CD14-positive monocyte (primary cell): ENCODE measurements at regions not wholly inside any gene's neighbourhood (a gene's known extent, or its start where the extent isn't known, plus 50 kb on each side); places are given as distances from the start of the nearest gene placed in this dataset.

Experiments used
- DNase-seq, 3 donors: peaks; one replicate each; pipeline ENCODE4 v3.0.0-alpha.2; 2011 to 2022
- H2AFZ ChIP-seq: 2 replicates; pipeline ENCODE4 v1.6.0; 2012; ENCODE audit warnings: mild to moderate bottlenecking, low read depth, low read length, inconsistent platforms; ENCODE audit not compliant: insufficient read depth, poor library complexity, severe bottlenecking
- H3K27ac ChIP-seq, 2 donors: 1 replicate in 1 of 2; 2 replicates in 1 of 2; pipeline ENCODE4 v1.5.1; 2012 to 2013; ENCODE audit warnings: low read length in 2 of 2, control low read depth in 1 of 2, inconsistent platforms in 1 of 2, low read depth in 1 of 2, mild to moderate bottlenecking in 1 of 2
- H3K27me3 ChIP-seq, 2 donors: one replicate each; pipeline versions ENCODE4 v1.6.0 to v1.6.1; 2011 to 2013; ENCODE audit warnings: low read length in 2 of 2; ENCODE audit not compliant: control insufficient read depth in 2 of 2, insufficient read depth in 2 of 2
- H3K36me3 ChIP-seq, 2 donors: replicated peaks in 1 of 2; 1 replicate in 1 of 2; 2 replicates in 1 of 2; pipeline versions ENCODE4 v1.5.1 to v1.6.1; 2012 to 2013; ENCODE audit warnings: low read length in 2 of 2, control low read depth in 1 of 2, inconsistent platforms in 1 of 2, mild to moderate bottlenecking in 1 of 2; ENCODE audit not compliant: insufficient read depth in 2 of 2, control insufficient read depth in 1 of 2
- H3K4me1 ChIP-seq, 2 donors: 1 replicate in 1 of 2; 2 replicates in 1 of 2; pipeline versions ENCODE4 v1.5.1 to v1.6.1; 2012 to 2013; ENCODE audit warnings: low read length in 2 of 2, control low read depth in 1 of 2, inconsistent platforms in 1 of 2, mild to moderate bottlenecking in 1 of 2, moderate library complexity in 1 of 2; ENCODE audit not compliant: insufficient read depth in 2 of 2, control insufficient read depth in 1 of 2
- H3K4me2 ChIP-seq: replicated peaks from 2 replicates; pipeline ENCODE3; 2012; ENCODE audit warnings: low read length, moderate library complexity, mild to moderate bottlenecking; ENCODE audit not compliant: poor library complexity, severe bottlenecking; ENCODE audit errors: extremely low read depth
- H3K4me3 ChIP-seq, 3 experiments: fragments of 200-600 bp in 1 of 3; sonication (generic) in 1 of 3; replicated peaks in 1 of 3; 1 replicate in 2 of 3; 2 replicates in 1 of 3; pipeline ENCODE4 v1.5.1; 2011 to 2013; ENCODE audit warnings: low read length in 3 of 3, mild to moderate bottlenecking in 3 of 3, control low read depth in 2 of 3, low read depth in 2 of 3, inconsistent platforms in 1 of 3, moderate library complexity in 1 of 3
- H3K79me2 ChIP-seq: 2 replicates; pipeline ENCODE4 v1.6.0; 2012; ENCODE audit warnings: mild to moderate bottlenecking, control low read depth, inconsistent platforms, low read length, moderate library complexity; ENCODE audit not compliant: insufficient read depth
- H3K9ac ChIP-seq: 2 replicates; pipeline ENCODE4 v1.6.0; 2017; ENCODE audit warnings: low read length, mild to moderate bottlenecking; ENCODE audit not compliant: insufficient read depth, poor library complexity, severe bottlenecking
- H3K9me3 ChIP-seq, 2 donors: replicated peaks in 1 of 2; 1 replicate in 1 of 2; 2 replicates in 1 of 2; pipeline versions ENCODE4 v1.5.1 to v1.6.1; 2012 to 2013; ENCODE audit warnings: low read length in 2 of 2, control low read depth in 1 of 2; ENCODE audit not compliant: control insufficient read depth in 1 of 2, insufficient read depth in 1 of 2
- H4K20me1 ChIP-seq: 2 replicates; pipeline ENCODE4 v1.6.0; 2012; ENCODE audit warnings: mild to moderate bottlenecking, low read length, control low read depth, moderate library complexity; ENCODE audit not compliant: insufficient read depth
- H3K27ac Mint-ChIP-seq, 7 donors: one replicate each; pipeline ENCODE4 v1.8.0; 2020; ENCODE audit warnings: mild to moderate bottlenecking in 7 of 7, mixed read lengths in 7 of 7, moderate library complexity in 6 of 7, inconsistent platforms in 2 of 7
- H3K27me3 Mint-ChIP-seq, 3 donors: one replicate each; pipeline ENCODE4 v1.8.0; 2021 to 2022; ENCODE audit warnings: low read depth in 3 of 3, mild to moderate bottlenecking in 3 of 3, mixed read lengths in 3 of 3, moderate library complexity in 3 of 3, inconsistent platforms in 1 of 3
- H3K36me3 Mint-ChIP-seq, 2 donors: one replicate each; pipeline ENCODE4 v1.8.0; 2020; ENCODE audit warnings: mixed read lengths in 2 of 2, inconsistent platforms in 1 of 2, mild to moderate bottlenecking in 1 of 2
- H3K4me1 Mint-ChIP-seq: one replicate; pipeline ENCODE4 v1.8.0; 2020; ENCODE audit warnings: mild to moderate bottlenecking, mixed read lengths
- H3K4me3 Mint-ChIP-seq, 2 donors: one replicate each; pipeline ENCODE4 v1.8.0; 2020; ENCODE audit warnings: mild to moderate bottlenecking in 2 of 2, mixed read lengths in 2 of 2, moderate library complexity in 1 of 2
- H3K9me3 Mint-ChIP-seq, 7 donors: one replicate each; pipeline ENCODE4 v1.8.0; 2020 to 2022; ENCODE audit warnings: mixed read lengths in 7 of 7, mild to moderate bottlenecking in 6 of 7, moderate library complexity in 6 of 7, inconsistent platforms in 2 of 7
- WGBS: methylation state at CpG from one replicate; pipeline ENCODE4 v1.1.5; 2013; ENCODE audit warnings: missing lambda C conversion rate; ENCODE audit not compliant: insufficient coverage; 5-methylcytosine and 5-hydroxymethylcytosine counted together
- intact Hi-C, 2 donors: fragments of 100-400 bp; cut with micrococcal nuclease; formaldehyde crosslinking; loops; one replicate each; pipeline versions ENCODE4 v1.15.0 to v1.15.1; 2023
- TF ChIP-seq, protein P1 (sequence below): fragments of 200-600 bp; IDR thresholded peaks from one replicate; pipeline ENCODE4 v1.8.0; 2022; ENCODE audit warnings: antibody characterized with exemption, mild to moderate bottlenecking

DNA sequence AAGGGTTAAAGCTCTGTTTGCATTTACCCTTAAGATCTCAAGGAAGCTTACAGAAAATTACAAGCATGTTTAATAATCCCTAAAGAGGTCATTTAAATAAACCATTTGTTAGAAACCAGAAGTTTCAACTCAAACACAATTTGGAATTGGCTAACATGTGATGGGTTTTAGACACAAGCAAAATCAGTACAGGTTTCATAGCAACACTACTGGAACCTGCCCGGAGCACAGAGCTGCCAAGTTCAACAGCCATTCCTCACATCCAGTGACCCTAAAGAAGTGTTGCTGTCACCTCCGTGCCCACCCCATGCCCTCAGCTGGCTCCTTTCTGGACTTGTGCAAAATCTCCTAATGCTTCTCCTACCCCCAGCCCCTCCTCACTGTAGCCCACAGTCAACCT lies 338.8 kb upstream of the AUTS2 start:
- TF ChIP-seq, protein P1, sequence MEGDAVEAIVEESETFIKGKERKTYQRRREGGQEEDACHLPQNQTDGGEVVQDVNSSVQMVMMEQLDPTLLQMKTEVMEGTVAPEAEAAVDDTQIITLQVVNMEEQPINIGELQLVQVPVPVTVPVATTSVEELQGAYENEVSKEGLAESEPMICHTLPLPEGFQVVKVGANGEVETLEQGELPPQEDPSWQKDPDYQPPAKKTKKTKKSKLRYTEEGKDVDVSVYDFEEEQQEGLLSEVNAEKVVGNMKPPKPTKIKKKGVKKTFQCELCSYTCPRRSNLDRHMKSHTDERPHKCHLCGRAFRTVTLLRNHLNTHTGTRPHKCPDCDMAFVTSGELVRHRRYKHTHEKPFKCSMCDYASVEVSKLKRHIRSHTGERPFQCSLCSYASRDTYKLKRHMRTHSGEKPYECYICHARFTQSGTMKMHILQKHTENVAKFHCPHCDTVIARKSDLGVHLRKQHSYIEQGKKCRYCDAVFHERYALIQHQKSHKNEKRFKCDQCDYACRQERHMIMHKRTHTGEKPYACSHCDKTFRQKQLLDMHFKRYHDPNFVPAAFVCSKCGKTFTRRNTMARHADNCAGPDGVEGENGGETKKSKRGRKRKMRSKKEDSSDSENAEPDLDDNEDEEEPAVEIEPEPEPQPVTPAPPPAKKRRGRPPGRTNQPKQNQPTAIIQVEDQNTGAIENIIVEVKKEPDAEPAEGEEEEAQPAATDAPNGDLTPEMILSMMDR = no peak
- no peaks in the 10 kb centered on the region for H3K36me3 ChIP-seq
- no peaks in the 10 kb centered on the region for H3K9me3 ChIP-seq
- peaks cover 6 to 14% (median 9%) of the 10 kb centered on the region in 7 donors for H3K9me3 Mint-ChIP-seq
- WGBS = 93% methylated on average over 2 of the region's 2 CpGs
- H3K27ac ChIP-seq = no peak overlapping the region
- H4K20me1 ChIP-seq = no peaks in the 10 kb centered on the region
- peaks cover 20% of the 10 kb centered on the region for H3K4me1 Mint-ChIP-seq
- H3K4me3 ChIP-seq = no peak overlapping the region
- intact Hi-C loops = no loop called here
- no peak overlapping the region for H3K4me3 Mint-ChIP-seq
- no peaks in the 10 kb centered on the region for H3K79me2 ChIP-seq
- peaks cover 1 to 4% (median 3%) of the 10 kb centered on the region in 3 donors for H3K27me3 Mint-ChIP-seq
- no peak overlapping the region for H2AFZ ChIP-seq
- H3K27me3 ChIP-seq = no peaks in the 10 kb centered on the region
- no peak for DNase-seq
- no peak overlapping the region for H3K4me2 ChIP-seq
- peak overlapping the region in 1 of 7 donors; percentile 0 for H3K27ac Mint-ChIP-seq
- peaks cover 16 to 32% of the 10 kb centered on the region in 2 donors for H3K4me1 ChIP-seq
- H3K36me3 Mint-ChIP-seq = no peaks in the 10 kb centered on the region
- H3K9ac ChIP-seq = no peak overlapping the region

DNA sequence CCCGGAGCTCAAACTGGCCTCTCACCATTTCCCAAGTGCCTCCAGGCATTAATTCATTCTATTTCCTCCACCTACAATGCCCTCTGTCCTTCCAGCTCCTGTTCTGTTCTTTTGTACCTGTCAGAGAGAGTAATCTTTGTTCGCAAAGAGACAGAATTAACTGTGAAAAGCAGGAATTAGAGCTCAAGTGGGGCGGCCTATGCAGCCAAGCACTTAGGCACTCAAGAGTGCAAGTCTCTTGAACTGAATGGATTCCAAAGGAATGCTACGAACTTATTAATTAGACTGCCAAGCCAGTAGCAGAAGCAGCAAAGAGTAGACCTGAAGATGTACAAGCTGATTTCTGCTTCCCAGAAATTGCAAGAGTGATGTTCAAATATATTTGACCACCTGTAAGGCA lies 338.3 kb upstream of the AUTS2 start:
- no peak overlapping the region for H3K27ac ChIP-seq
- H3K9ac ChIP-seq = no peak overlapping the region
- H3K9me3 ChIP-seq = no peaks in the 10 kb centered on the region
- H3K4me3 ChIP-seq = no peak overlapping the region
- Mint-ChIP-seq H3K27ac (peak overlapping the region in 1 of 7 donors; percentile 74), H3K27me3 (peaks cover 0 to 3% (median 3%) of the 10 kb centered on the region in 3 donors), H3K4me3 (no peak overlapping the region), H3K4me1 (peaks cover 20% of the 10 kb centered on the region), H3K9me3 (peaks cover under 1 to 13% (median 6%) of the 10 kb centered on the region in 7 donors), H3K36me3 (no peaks in the 10 kb centered on the region)
- H3K4me1 ChIP-seq = peaks cover 16 to 32% of the 10 kb centered on the region in 2 donors
- H3K27me3 ChIP-seq = no peaks in the 10 kb centered on the region
- DNase-seq = no peak
- no peak overlapping the region for H3K4me2 ChIP-seq
- no peaks in the 10 kb centered on the region for H3K36me3 ChIP-seq
- H3K79me2 ChIP-seq = no peaks in the 10 kb centered on the region
- no peaks in the 10 kb centered on the region for H4K20me1 ChIP-seq
- intact Hi-C loops = no loop called here
- H2AFZ ChIP-seq = no peak overlapping the region
- TF ChIP-seq, protein P1 = no peak
- WGBS = 95% methylated on average over 4 of the region's 4 CpGs
